Activated naive CD8-positive, alpha-beta T cell treated with anti-CD3 and anti-CD28 coated beads, Interleukin-2, amount 50 U/mL, for 16 hours (primary cell): ENCODE measurements at regions not wholly inside any gene's neighbourhood (a gene's known extent, or its start where the extent isn't known, plus 50 kb on each side); places are given as distances from the start of the nearest gene placed in this dataset.
"Not testable (repeated sequence)": the region's sequence is repeated elsewhere in the genome, so short reads cannot be mapped to it uniquely, and the experiment has no call there.

ENCODE experiments used
- DNase-seq: peaks from one replicate; pipeline ENCODE4 v3.0.0-alpha.2; 2020; ENCODE audit warnings: low read depth, low spot score

- no peak for DNase-seq
Measured at GRCh38 chr16:10314317-10314716, 71.5 kb upstream of the ATF7IP2 start.

- DNase-seq = no peak
Measured at GRCh38 chr16:10314811-10315210, 71.0 kb upstream of the ATF7IP2 start.

DNA sequence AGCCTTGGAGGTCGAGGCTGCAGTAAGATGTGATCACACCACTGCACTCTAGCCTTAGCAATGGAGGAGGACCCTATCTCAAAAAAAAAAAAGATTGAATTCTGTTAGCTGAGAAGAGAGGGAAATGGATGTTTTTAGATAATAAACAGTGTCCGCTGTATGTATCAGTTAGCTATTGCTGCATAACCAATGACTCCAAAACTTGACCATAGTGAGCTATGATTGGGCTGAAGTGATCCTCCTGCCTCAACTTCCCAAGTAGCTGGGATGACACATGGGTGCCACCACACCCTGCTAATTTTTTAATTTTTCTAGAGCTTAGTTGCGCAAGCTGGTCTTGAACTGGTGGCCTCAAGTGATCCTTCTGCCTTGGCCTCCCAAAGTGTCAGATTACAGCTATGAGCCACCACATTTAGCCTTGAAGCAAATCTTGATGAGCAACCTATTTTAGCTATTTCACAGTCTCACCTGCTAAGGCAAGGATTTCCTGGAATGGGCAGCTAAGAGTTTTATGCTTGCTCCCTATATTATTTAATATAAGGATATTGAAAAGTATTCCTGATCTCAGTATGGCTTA lies 68.3 kb upstream of the ATF7IP2 start:
- DNase-seq = no peak

- DNase-seq = no peak
Measured at GRCh38 chr16:10318798-10319500, 66.9 kb upstream of the ATF7IP2 start.

GRCh38 chr16:10321407-10322387 lies 64.2 kb upstream of the ATF7IP2 start:
- DNase-seq = no peak

GRCh38 chr16:10322723-10323527 lies 62.9 kb upstream of the ATF7IP2 start:
- no peak for DNase-seq

DNA sequence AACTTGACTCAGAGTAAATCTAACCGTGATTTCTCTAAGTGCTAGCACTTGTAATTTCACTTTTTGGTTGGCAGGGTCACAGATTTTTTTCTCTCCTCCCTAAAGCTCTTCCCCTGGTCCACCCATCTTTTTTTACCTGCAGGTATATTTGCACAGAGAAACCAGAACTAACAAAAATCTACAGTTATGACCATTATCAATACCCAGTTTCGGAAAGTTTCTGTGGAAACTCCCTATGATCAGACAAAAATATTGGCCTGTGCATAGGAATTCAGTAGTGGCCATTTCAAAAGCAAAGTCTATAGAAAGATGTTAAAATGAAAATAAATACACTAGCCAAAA lies 62.4 kb upstream of the ATF7IP2 start:
- no peak for DNase-seq

- no peak for DNase-seq
Measured at GRCh38 chr16:10324210-10324609, 61.7 kb upstream of the ATF7IP2 start.

DNA sequence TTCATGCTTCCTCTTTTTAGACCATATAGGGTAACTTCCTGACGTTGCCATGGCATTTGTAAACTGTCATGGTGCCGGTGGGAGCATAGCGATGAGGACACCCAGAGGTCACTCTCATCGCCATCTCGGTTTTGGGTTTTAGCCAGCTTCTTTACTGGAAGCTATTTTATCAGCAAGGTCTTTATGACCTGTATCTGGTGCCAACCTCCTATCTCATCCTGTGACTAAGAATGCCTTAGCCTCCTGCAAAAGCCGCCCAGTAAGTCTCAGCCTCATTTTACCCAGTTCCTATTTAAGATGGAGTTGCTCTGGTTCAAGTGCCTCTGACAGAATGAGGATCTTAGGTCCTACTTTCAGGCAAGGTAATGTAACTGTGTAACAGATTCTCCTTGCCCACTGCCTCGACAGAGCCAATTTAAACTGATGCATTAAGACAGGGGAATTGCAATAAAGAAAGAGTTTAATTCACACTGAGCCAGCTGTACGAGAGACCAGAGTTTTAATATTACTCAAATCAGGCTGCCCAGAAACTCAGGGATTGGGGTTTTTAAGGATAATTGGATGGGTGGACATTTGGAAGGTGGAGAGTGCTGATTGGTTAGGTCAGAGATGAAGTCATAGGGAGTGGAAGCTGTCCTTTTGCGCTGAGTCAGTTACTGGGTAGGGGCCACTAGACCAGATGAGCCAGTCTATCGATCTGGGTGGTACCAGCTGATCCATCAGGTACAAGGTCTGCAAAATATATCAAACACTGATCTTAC lies 59.9 kb upstream of the ATF7IP2 start:
- DNase-seq = no peak

GRCh38 chr16:10326647-10327046 lies 59.2 kb upstream of the ATF7IP2 start:
- no peak for DNase-seq

- not testable (repeated sequence) for DNase-seq
Measured at GRCh38 chr16:10328291-10328690, 57.6 kb upstream of the ATF7IP2 start.

GRCh38 chr16:10332241-10332640 lies 53.6 kb upstream of the ATF7IP2 start:
- no peak for DNase-seq

DNA sequence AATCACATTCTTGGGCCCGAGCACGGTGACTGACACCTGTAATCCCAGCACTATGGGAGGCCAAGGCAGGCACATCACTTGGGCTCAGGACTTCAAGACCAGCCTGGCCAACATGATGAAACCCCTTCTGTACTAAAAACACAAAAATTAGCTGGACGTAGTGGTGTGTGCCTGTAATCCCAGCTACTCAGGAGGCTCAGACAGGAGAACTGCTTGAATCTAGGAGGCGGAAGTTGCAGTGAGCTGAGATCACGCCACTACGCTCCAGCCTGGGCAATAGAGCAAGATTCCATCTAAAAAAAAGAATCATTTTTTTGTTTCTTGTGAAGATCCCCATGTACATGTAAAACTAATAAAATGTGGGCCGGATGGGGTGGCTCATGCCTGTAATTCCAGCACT lies 53.1 kb upstream of the ATF7IP2 start:
- DNase-seq = no peak

DNA sequence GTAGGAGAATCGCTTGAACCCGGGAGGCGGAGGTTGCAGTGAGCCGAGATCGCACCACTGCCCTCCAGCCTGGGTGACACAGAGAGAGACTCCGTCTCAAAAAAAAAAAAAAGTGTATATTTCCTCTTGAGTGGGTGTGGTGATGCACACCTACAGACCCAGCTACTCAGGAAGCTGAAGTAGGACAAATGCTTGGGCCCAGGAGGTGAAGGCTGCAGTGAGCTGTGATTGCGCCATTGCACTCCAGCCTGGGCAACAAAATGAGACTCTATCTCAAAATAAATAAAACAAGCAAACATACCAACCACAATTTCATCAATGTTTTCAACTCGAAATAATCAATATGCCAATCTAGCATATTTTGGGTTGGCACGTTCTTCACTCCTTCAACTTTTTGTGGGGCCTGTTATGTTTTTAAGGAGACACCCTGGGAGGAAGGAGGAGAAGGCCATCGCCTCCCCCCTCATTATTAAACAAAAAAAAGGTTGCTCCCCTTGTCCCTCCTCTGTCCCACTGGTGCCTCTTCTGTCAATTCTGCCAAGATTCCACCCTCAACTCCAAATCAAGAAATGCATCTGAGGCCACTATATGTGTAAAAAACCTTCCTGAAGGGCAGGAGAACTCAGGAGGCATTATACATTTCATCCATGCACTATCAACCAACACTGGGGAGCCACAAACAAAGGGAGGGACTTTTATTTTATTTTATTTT lies 52.4 kb upstream of the ATF7IP2 start:
- no peak for DNase-seq

GRCh38 chr16:10335681-10336080 lies 50.2 kb upstream of the ATF7IP2 start:
- no peak for DNase-seq
